Ovary (tissue), 3 donors: ENCODE measurements at regions not wholly inside any gene's neighbourhood (a gene's known extent, or its start where the extent isn't known, plus 50 kb on each side); places are given as distances from the start of the nearest gene placed in this dataset.

Experiments
- CTCF ChIP-seq, 3 donors: fragments of 450-650 bp in 2 of 3; fragments of 200-600 bp in 1 of 3; IDR thresholded peaks; one replicate each; pipeline versions ENCODE4 v1.5.1 to v1.8.0; 2016 to 2022; ENCODE audit warnings: antibody characterized with exemption in 3 of 3, mild to moderate bottlenecking in 1 of 3
- EP300 ChIP-seq: sonication (generic); formaldehyde crosslinking; IDR thresholded peaks from one replicate; pipeline ENCODE4 v1.6.1; 2017; ENCODE audit warnings: antibody characterized with exemption
- POLR2A ChIP-seq: fragments of 450-650 bp; IDR thresholded peaks from one replicate; pipeline ENCODE4 v1.6.1; 2017; ENCODE audit warnings: antibody characterized with exemption, mild to moderate bottlenecking, moderate library complexity
- donor health status: DM: no; HTN: no; CAD: no.

GRCh38 chr4:171646984-171647383 is 166.2 kb upstream of the GALNTL6 start:
- TF ChIP-seq CTCF (IDR thresholded peaks at IDR 0.05) (no peak), EP300 (no peak), POLR2A (no peak)
